ENCODE measurements at regions not wholly inside any gene's neighbourhood (a gene's known extent, or its start where the extent isn't known, plus 50 kb on each side); places are given as distances from the start of the nearest gene placed in this dataset.

DNA sequence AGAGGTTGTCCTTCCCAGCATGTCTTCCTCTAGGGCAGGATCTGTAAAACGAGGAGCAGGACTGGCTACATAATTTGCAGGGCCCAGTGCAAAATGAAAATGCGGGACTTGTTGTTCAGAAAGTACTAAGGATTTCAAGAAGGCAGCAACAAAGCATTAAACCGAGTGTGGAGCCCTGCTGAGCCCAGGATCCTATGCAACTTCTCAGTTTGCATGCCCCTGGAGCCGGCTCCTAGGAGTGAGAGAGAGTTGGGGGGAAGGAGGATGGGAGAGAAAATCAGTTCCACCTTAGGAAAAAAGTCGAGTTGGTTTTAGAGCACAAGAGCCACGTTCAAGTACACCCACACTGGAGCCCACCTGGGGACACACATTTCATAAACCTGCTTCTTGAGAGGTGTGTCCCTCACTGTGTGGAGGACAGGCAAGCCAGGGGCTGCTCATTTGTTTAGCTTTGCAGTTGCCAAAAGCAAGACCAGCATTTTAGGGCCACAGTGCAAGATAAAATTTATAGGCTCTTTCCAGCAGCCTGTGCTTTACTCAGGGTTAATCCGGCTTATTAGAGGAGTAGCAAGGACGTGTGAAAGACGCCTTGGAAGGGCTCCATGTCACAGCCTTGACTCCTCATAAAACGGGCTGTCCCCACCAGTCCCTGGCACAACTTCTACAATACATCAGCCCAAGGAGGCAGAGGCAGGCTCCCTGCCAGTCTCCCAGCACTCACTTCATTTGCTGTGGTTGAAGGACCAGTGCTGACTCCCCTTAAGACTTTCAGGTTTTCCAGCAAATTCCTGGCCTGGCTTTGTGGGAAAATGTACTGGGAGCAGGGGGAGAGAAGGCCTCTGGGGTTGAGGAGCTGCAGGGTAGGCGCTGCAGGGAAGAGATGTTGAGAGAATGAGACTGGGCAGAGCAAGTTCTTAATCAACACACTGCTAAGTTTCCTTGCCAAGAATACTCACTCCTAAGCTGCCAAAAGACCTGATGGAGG, 159.7 kb upstream of the SEMA6A start:
- DNase-seq (no peak), ATAC-seq (no peak)
- Mint-ChIP-seq H3K4me3 (no peak overlapping the region), H3K4me1 (no peaks in the 10 kb centered on the region), H3K9me3 (peaks cover 0 to 5% of the 10 kb centered on the region in 2 donors), H3K27me3 (ENCODE audit: low read depth in 2 of 2) (no peaks in the 10 kb centered on the region), H3K27ac (no peak overlapping the region), H3K36me3 (no peaks in the 10 kb centered on the region)
- no peaks in the 10 kb centered on the region for H3K9me3 ChIP-seq (ENCODE audit: control insufficient read depth, insufficient read depth, low read length)
- intact Hi-C loops (cut with micrococcal nuclease): no loop called here
- TF ChIP-seq, protein P1, sequence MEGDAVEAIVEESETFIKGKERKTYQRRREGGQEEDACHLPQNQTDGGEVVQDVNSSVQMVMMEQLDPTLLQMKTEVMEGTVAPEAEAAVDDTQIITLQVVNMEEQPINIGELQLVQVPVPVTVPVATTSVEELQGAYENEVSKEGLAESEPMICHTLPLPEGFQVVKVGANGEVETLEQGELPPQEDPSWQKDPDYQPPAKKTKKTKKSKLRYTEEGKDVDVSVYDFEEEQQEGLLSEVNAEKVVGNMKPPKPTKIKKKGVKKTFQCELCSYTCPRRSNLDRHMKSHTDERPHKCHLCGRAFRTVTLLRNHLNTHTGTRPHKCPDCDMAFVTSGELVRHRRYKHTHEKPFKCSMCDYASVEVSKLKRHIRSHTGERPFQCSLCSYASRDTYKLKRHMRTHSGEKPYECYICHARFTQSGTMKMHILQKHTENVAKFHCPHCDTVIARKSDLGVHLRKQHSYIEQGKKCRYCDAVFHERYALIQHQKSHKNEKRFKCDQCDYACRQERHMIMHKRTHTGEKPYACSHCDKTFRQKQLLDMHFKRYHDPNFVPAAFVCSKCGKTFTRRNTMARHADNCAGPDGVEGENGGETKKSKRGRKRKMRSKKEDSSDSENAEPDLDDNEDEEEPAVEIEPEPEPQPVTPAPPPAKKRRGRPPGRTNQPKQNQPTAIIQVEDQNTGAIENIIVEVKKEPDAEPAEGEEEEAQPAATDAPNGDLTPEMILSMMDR (IDR thresholded peaks at IDR 0.05): no peak
- H3K27me3 ChIP-seq (ENCODE audit: control insufficient read depth, insufficient read depth, low read length): no peaks in the 10 kb centered on the region
- H3K4me3 ChIP-seq (ENCODE audit: low read length): no peak overlapping the region
- H3K27ac ChIP-seq (ENCODE audit: low read length): no peak overlapping the region
- WGBS (ENCODE audit: insufficient coverage): 75% methylated on average over 11 of the region's 11 CpGs
- no peaks in the 10 kb centered on the region for H3K4me1 ChIP-seq (ENCODE audit: control insufficient read depth, insufficient read depth, low read length)
- no peaks in the 10 kb centered on the region for H3K36me3 ChIP-seq (ENCODE audit: control insufficient read depth, insufficient read depth, low read length)

DNA sequence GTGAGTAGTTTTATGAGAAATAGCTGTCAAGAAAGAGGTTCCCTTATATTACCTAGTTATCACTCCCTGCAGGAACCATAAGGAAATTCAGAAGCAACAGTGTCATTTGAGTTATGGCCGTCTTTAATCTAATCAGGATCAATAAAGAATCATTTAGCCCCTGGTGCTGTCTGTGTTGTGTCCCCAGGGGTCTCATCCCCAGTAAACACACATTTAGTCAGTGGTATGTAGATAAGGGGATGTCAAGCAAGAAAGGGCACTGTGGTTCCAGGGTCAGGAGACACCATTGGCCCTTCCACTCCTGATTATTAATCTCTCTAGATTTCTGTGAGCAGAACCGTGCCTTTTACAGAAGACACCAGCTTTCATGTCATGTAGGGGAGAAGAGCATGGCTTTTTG, 158.0 kb upstream of the SEMA6A start:
- H3K4me1 ChIP-seq (ENCODE audit: control insufficient read depth, insufficient read depth, low read length): no peaks in the 10 kb centered on the region
- TF ChIP-seq, protein P1 (IDR thresholded peaks at IDR 0.05): no peak
- Mint-ChIP-seq H3K27ac (no peak overlapping the region), H3K9me3 (peaks cover 0 to 2% of the 10 kb centered on the region in 2 donors), H3K4me3 (no peak overlapping the region), H3K27me3 (ENCODE audit: low read depth in 2 of 2) (no peaks in the 10 kb centered on the region), H3K36me3 (no peaks in the 10 kb centered on the region), H3K4me1 (no peaks in the 10 kb centered on the region)
- no peak overlapping the region for H3K4me3 ChIP-seq (ENCODE audit: low read length)
- DNase-seq (no peak), ATAC-seq (no peak)
- H3K27ac ChIP-seq (ENCODE audit: low read length): no peak overlapping the region
- WGBS (ENCODE audit: insufficient coverage): 82% methylated on average over 2 of the region's 2 CpGs
- intact Hi-C loops (cut with micrococcal nuclease): no loop called here
- H3K36me3 ChIP-seq (ENCODE audit: control insufficient read depth, insufficient read depth, low read length): no peaks in the 10 kb centered on the region
- H3K9me3 ChIP-seq (ENCODE audit: control insufficient read depth, insufficient read depth, low read length): no peaks in the 10 kb centered on the region
- no peaks in the 10 kb centered on the region for H3K27me3 ChIP-seq (ENCODE audit: control insufficient read depth, insufficient read depth, low read length)

DNA sequence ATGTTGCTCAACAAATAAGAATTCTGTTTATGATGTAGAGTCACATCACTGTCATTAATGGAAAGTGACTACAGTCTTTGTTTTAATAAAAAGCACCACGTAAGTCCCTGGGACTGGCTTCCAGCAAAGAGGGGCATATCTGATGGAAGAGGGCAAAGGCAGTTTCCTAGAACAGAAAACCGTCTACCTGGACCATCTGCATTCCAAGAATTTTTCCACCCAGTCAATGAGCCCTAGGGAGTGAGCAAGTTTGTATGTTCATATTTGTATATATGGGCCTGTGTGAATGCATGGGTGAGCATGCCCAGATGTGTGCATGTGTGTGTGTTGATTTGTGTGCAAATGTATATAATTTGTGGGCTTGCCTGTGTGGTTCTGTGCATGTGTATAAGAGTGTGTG, 156.8 kb upstream of the SEMA6A start:
- Mint-ChIP-seq H3K27me3 (ENCODE audit: low read depth in 2 of 2) (no peaks in the 10 kb centered on the region), H3K27ac (no peak overlapping the region), H3K4me1 (no peaks in the 10 kb centered on the region), H3K36me3 (no peaks in the 10 kb centered on the region), H3K4me3 (no peak overlapping the region), H3K9me3 (peaks cover 0 to 2% of the 10 kb centered on the region in 2 donors)
- intact Hi-C loops (cut with micrococcal nuclease): no loop called here
- Histone ChIP-seq H3K9me3 (ENCODE audit: control insufficient read depth, insufficient read depth, low read length) (no peaks in the 10 kb centered on the region), H3K27me3 (ENCODE audit: control insufficient read depth, insufficient read depth, low read length) (no peaks in the 10 kb centered on the region), H3K4me1 (ENCODE audit: control insufficient read depth, insufficient read depth, low read length) (no peaks in the 10 kb centered on the region), H3K4me3 (ENCODE audit: low read length) (no peak overlapping the region), H3K27ac (ENCODE audit: low read length) (no peak overlapping the region), H3K36me3 (ENCODE audit: control insufficient read depth, insufficient read depth, low read length) (no peaks in the 10 kb centered on the region)
- no peak for ATAC-seq
- no peak for DNase-seq
- TF ChIP-seq, protein P1 (IDR thresholded peaks at IDR 0.05): no peak
- WGBS (ENCODE audit: insufficient coverage): 76% methylated on average over 2 of the region's 2 CpGs
